GM19025 (cell line): ENCODE measurements at regions not wholly inside any gene's neighbourhood (a gene's known extent, or its start where the extent isn't known, plus 50 kb on each side); places are given as distances from the start of the nearest gene placed in this dataset.
"Not testable (repeated sequence)": the region's sequence is repeated elsewhere in the genome, so short reads cannot be mapped to it uniquely, and the experiment has no call there.

Experiments used
- ATAC-seq: cut with Tn5 transposase; IDR thresholded peaks from one replicate; pipeline ENCODE4 v1.9.1; 2021; ENCODE audit warnings: mild to moderate bottlenecking, low read depth, moderate library complexity; ENCODE audit not compliant: unreplicated experiment

- no peak for ATAC-seq
Measured at GRCh38 chr14:57150449-57150848, 118.3 kb downstream of the EXOC5 start.

- ATAC-seq, result no peak
Measured at GRCh38 chr14:57139173-57139572, 129.5 kb downstream of the EXOC5 start.

GRCh38 chr14:57136669-57137328 lies 131.9 kb downstream of the EXOC5 start:
- ATAC-seq, result no peak

- not testable (repeated sequence) for ATAC-seq
Measured at GRCh38 chr14:57127809-57128208, 140.9 kb downstream of the EXOC5 start.

GRCh38 chr14:57122129-57122528 lies 146.6 kb downstream of the EXOC5 start:
- no peak for ATAC-seq

GRCh38 chr14:57112072-57112807 lies 156.5 kb downstream of the EXOC5 start:
- ATAC-seq, result not testable (repeated sequence)

- not testable (repeated sequence) for ATAC-seq
Measured at GRCh38 chr14:57110411-57110810, 158.3 kb downstream of the EXOC5 start.

- no peak for ATAC-seq
Measured at GRCh38 chr14:57091030-57091608, 177.6 kb downstream of the EXOC5 start.

GRCh38 chr14:57089901-57090300 lies 178.8 kb downstream of the EXOC5 start:
- ATAC-seq, result no peak

GRCh38 chr14:57087841-57088240 lies 180.9 kb downstream of the EXOC5 start:
- no peak for ATAC-seq

- ATAC-seq, result no peak
Measured at GRCh38 chr14:57086271-57087162, 182.2 kb downstream of the EXOC5 start.

GRCh38 chr14:57085801-57086200 lies 182.9 kb downstream of the EXOC5 start:
- no peak for ATAC-seq

GRCh38 chr14:57085043-57085442 lies 183.7 kb downstream of the EXOC5 start:
- no peak for ATAC-seq

- ATAC-seq, result no peak
Measured at GRCh38 chr14:57080691-57081090, 188.0 kb downstream of the EXOC5 start.

GRCh38 chr14:57078054-57078453 lies 190.7 kb downstream of the EXOC5 start:
- ATAC-seq, result no peak

GRCh38 chr14:57073986-57074385 lies 194.7 kb downstream of the EXOC5 start:
- ATAC-seq, result no peak

GRCh38 chr14:57071639-57072038 lies 197.1 kb downstream of the EXOC5 start:
- no peak for ATAC-seq

GRCh38 chr14:57069702-57070101 lies 199.0 kb downstream of the EXOC5 start:
- no peak for ATAC-seq

- no peak for ATAC-seq
Measured at GRCh38 chr14:57068511-57068910, 200.2 kb downstream of the EXOC5 start.

GRCh38 chr14:57066887-57067513 lies 201.7 kb downstream of the EXOC5 start:
- no peak for ATAC-seq
